AML-193 (cell line): ENCODE measurements at regions not wholly inside any gene's neighbourhood (a gene's known extent, or its start where the extent isn't known, plus 50 kb on each side); places are given as distances from the start of the nearest gene placed in this dataset.

Source experiments
- DNase-seq, 2 experiments: peaks; one replicate each; lab custom pipeline; 2025; lab: John Stamatoyannopoulos, UW

- DNase-seq, result no peak
These were observed 67.1 kb upstream of the PRKX start for GRCh38 chrX:3780564-3780963.

GRCh38 chrX:3779546-3779945, 66.1 kb upstream of the PRKX start:
- no peak for DNase-seq

GRCh38 chrX:3777416-3777815, 64.0 kb upstream of the PRKX start:
- no peak for DNase-seq

DNA sequence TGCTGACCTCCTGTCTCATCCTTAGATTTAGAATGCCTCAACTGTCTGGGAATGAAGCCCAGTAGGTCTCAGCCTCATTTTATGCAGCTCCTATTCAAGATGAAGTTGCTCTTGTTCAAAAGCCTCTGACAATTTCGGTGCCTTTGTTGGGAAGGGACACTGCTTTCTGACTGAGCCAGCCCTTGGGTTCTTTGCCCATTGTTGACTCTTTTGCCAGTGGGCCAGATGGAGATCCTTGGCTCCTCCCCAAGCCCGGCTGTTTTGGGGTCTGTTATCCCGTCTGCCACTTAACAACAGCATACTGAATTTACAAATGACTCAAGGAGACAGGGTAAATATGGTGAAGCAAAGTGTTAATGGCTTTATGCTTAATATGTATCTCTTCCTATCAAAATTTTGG, 58.3 kb upstream of the PRKX start:
- DNase-seq, result no peak

DNA sequence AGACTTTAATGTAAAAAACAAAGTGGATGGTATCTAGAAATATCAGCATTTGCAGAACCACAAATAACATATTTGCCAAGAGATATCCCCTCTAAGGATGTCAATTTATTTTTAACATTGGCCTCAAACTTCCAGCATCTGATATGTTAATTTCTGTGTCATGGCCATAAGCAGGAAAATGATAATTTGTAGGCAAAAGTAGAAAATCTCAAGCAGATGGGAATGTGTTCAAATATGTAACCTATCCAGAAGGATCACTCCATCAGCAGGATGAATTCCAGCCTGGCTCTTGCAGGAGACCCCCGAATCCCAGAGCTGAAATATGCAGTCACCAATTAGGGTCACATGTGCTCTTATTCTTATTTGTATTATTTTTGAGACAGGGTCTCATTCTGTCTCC, 55.4 kb upstream of the PRKX start:
- DNase-seq, result no peak
